GM18951 (cell line): ENCODE measurements at regions not wholly inside any gene's neighbourhood (a gene's known extent, or its start where the extent isn't known, plus 50 kb on each side); places are given as distances from the start of the nearest gene placed in this dataset.

Source experiments
- POLR2A ChIP-seq: IDR thresholded peaks from 4 replicates; pipeline ENCODE4 v1.6.1; 2011; ENCODE audit warnings: mild to moderate bottlenecking; ENCODE audit not compliant: insufficient read length, insufficient read depth; ENCODE audit errors: extremely low read depth
- in situ Hi-C: fragments of 300-500 bp; cut with MboI; formaldehyde crosslinking; loops from one replicate; pipeline ENCODE4 v1.12.0; 2022; ENCODE audit warnings: low sequenced_read_pairs, mixed read lengths, inconsistent platforms; ENCODE audit not compliant: unreplicated experiment

GRCh38 chr7:32167256-32167655 lies 97.0 kb upstream of the PDE1C start:
- no peak for TF ChIP-seq POLR2A
- in situ Hi-C loops = no loop called here

GRCh38 chr7:32164341-32164996 lies 94.3 kb upstream of the PDE1C start:
- TF ChIP-seq POLR2A = no peak
- in situ Hi-C loops = no loop called here

- TF ChIP-seq POLR2A = no peak
- in situ Hi-C loops = no loop called here
Measured at GRCh38 chr7:32163896-32164295, 93.7 kb upstream of the PDE1C start.

GRCh38 chr7:32163141-32163806 lies 93.1 kb upstream of the PDE1C start:
- in situ Hi-C loops = no loop called here
- no peak for TF ChIP-seq POLR2A

- TF ChIP-seq POLR2A = no peak
- in situ Hi-C loops = no loop called here
Measured at GRCh38 chr7:32161708-32162107, 91.5 kb upstream of the PDE1C start.

GRCh38 chr7:32158751-32159745 lies 88.8 kb upstream of the PDE1C start:
- TF ChIP-seq POLR2A = no peak
- in situ Hi-C loops = no loop called here

- in situ Hi-C loops = no loop called here
- no peak for TF ChIP-seq POLR2A
Measured at GRCh38 chr7:32158076-32158475, 87.9 kb upstream of the PDE1C start.

- TF ChIP-seq POLR2A = no peak
- in situ Hi-C loops = no loop called here
Measured at GRCh38 chr7:32155712-32156111, 85.5 kb upstream of the PDE1C start.

- TF ChIP-seq POLR2A = no peak
- in situ Hi-C loops = no loop called here
Measured at GRCh38 chr7:32154797-32155196, 84.6 kb upstream of the PDE1C start.

- in situ Hi-C loops = no loop called here
- TF ChIP-seq POLR2A = no peak
Measured at GRCh38 chr7:32153006-32153405, 82.8 kb upstream of the PDE1C start.

GRCh38 chr7:32152576-32152975 lies 82.4 kb upstream of the PDE1C start:
- TF ChIP-seq POLR2A = no peak

GRCh38 chr7:32150589-32150988 lies 80.4 kb upstream of the PDE1C start:
- TF ChIP-seq POLR2A = no peak

More at GRCh38 chr7:32152576-32152975, 82.4 kb upstream of the PDE1C start:
- in situ Hi-C loops = no loop called here

GRCh38 chr7:32150039-32150438 lies 79.8 kb upstream of the PDE1C start:
- TF ChIP-seq POLR2A = no peak
- in situ Hi-C loops = no loop called here

More at GRCh38 chr7:32150589-32150988, 80.4 kb upstream of the PDE1C start:
- in situ Hi-C loops = no loop called here
